ENCODE measurements at regions not wholly inside any gene's neighbourhood (a gene's known extent, or its start where the extent isn't known, plus 50 kb on each side); places are given as distances from the start of the nearest gene placed in this dataset.
"Not testable (repeated sequence)": the region's sequence is repeated elsewhere in the genome, so short reads cannot be mapped to it uniquely, and the experiment has no call there.

GRCh38 chr7:32206488-32206887, 136.3 kb upstream of the PDE1C start:
- H3K4me3 Mint-ChIP-seq (ENCODE audit: unreplicated experiment): no peak overlapping the region
- intact Hi-C loops (cut with micrococcal nuclease): no loop called here
- peaks cover 16% of the 10 kb centered on the region for H3K27me3 Mint-ChIP-seq (ENCODE audit: insufficient read depth, unreplicated experiment)

GRCh38 chr7:32205298-32205824, 135.2 kb upstream of the PDE1C start:
- peaks cover 16% of the 10 kb centered on the region for H3K27me3 Mint-ChIP-seq (ENCODE audit: insufficient read depth, unreplicated experiment)

More at GRCh38 chr7:32206488-32206887, 136.3 kb upstream of the PDE1C start:
- DNase-seq (ENCODE audit: unreplicated experiment): no peak
- no TSS peak for BruUV-seq (replicated peaks)
- TF ChIP-seq CTCF (IDR thresholded peaks at IDR 0.05; ENCODE audit: unreplicated experiment): no peak
- no peaks in the 10 kb centered on the region for H3K36me3 Mint-ChIP-seq (ENCODE audit: insufficient read depth, unreplicated experiment)
- no peaks in the 10 kb centered on the region for H3K4me1 Mint-ChIP-seq (ENCODE audit: insufficient read depth, unreplicated experiment)
- no peak overlapping the region for H3K27ac Mint-ChIP-seq (ENCODE audit: low read depth, unreplicated experiment)
- CTCF ChIA-PET: interaction anchor here (0.8 to 12.8 kb wide), 7 partner anchors 18 to 469 kb away, joined by 3 to 619 read pairs (median 32); no protein-coding TSS in a partner anchor
- POLR2A ChIA-PET: interaction anchor here (0.7 to 1.2 kb wide), 2 partner anchors 152 to 462 kb away, joined by 3 to 4 read pairs; no protein-coding TSS in a partner anchor
- H3K9me3 Mint-ChIP-seq (ENCODE audit: unreplicated experiment): no peaks in the 10 kb centered on the region

GRCh38 chr7:32204361-32205018, 134.3 kb upstream of the PDE1C start:
- no peak overlapping the region for H3K27ac Mint-ChIP-seq (ENCODE audit: low read depth, unreplicated experiment)
- ChIA-PET CTCF (interaction anchor here (0.5 to 12.8 kb wide), 62 partner anchors 9 to 1170 kb away, joined by 3 to 619 read pairs (median 4); no protein-coding TSS in a partner anchor), POLR2A (interaction anchor here (0.6 to 1.2 kb wide), 3 partner anchors 15 to 460 kb away, joined by 3 to 7 read pairs (median 4); no protein-coding TSS in a partner anchor)
- intact Hi-C loops (cut with micrococcal nuclease): loop anchor here (1.0 to 5.0 kb wide), 5 partner anchors 40 to 762 kb away; no protein-coding TSS in a partner anchor
- H3K36me3 Mint-ChIP-seq (ENCODE audit: insufficient read depth, unreplicated experiment): no peaks in the 10 kb centered on the region
- H3K4me1 Mint-ChIP-seq (ENCODE audit: insufficient read depth, unreplicated experiment): no peaks in the 10 kb centered on the region
- no peaks in the 10 kb centered on the region for H3K9me3 Mint-ChIP-seq (ENCODE audit: unreplicated experiment)
- peak; percentile 87 for DNase-seq (ENCODE audit: unreplicated experiment)
- TF ChIP-seq CTCF (IDR thresholded peaks at IDR 0.05; ENCODE audit: unreplicated experiment): peak; percentile 92
- peak overlapping the region; percentile 38 for H3K4me3 Mint-ChIP-seq (ENCODE audit: unreplicated experiment)
- BruUV-seq (replicated peaks): no TSS peak
- peaks cover 10% of the 10 kb centered on the region for H3K27me3 Mint-ChIP-seq (ENCODE audit: insufficient read depth, unreplicated experiment)

More at GRCh38 chr7:32205298-32205824, 135.2 kb upstream of the PDE1C start:
- CTCF ChIA-PET: interaction anchor here (0.5 to 12.8 kb wide), 41 partner anchors 8 to 1176 kb away, joined by 3 to 619 read pairs (median 5); no protein-coding TSS in a partner anchor
- intact Hi-C loops (cut with micrococcal nuclease); H3K4me3 Mint-ChIP-seq (ENCODE audit: unreplicated experiment); H3K27ac Mint-ChIP-seq (ENCODE audit: low read depth, unreplicated experiment); BruUV-seq (replicated peaks); H3K36me3 Mint-ChIP-seq (ENCODE audit: insufficient read depth, unreplicated experiment); H3K9me3 Mint-ChIP-seq (ENCODE audit: unreplicated experiment); H3K4me1 Mint-ChIP-seq (ENCODE audit: insufficient read depth, unreplicated experiment); DNase-seq (ENCODE audit: unreplicated experiment): not testable (repeated sequence)
- POLR2A ChIA-PET: interaction anchor here (0.9 to 1.2 kb wide), 2 partner anchors 16 to 461 kb away, joined by 3 read pairs; no protein-coding TSS in a partner anchor

- DNase-seq (ENCODE audit: unreplicated experiment): no peak
- intact Hi-C loops (cut with micrococcal nuclease): loop anchor here (5.0 kb wide), 2 partner anchors 158 to 758 kb away; no protein-coding TSS in a partner anchor
- ChIA-PET POLR2A (no interaction called here), CTCF (interaction anchor here (0.5 to 1.4 kb wide), 6 partner anchors 8 to 1145 kb away, joined by 3 to 8 read pairs (median 4); no protein-coding TSS in a partner anchor)
- Mint-ChIP-seq H3K9me3 (ENCODE audit: unreplicated experiment) (no peaks in the 10 kb centered on the region), H3K36me3 (ENCODE audit: insufficient read depth, unreplicated experiment) (no peaks in the 10 kb centered on the region), H3K4me1 (ENCODE audit: insufficient read depth, unreplicated experiment) (no peaks in the 10 kb centered on the region), H3K27me3 (ENCODE audit: insufficient read depth, unreplicated experiment) (no peaks in the 10 kb centered on the region), H3K4me3 (ENCODE audit: unreplicated experiment) (no peak overlapping the region), H3K27ac (ENCODE audit: low read depth, unreplicated experiment) (no peak overlapping the region)
- TF ChIP-seq CTCF (IDR thresholded peaks at IDR 0.05; ENCODE audit: unreplicated experiment): no peak
- no TSS peak for BruUV-seq (replicated peaks)
Observed at GRCh38 chr7:32200646-32201045, 130.4 kb upstream of the PDE1C start.

All from MCF 10A (cell line).